ENCODE measurements at regions not wholly inside any gene's neighbourhood (a gene's known extent, or its start where the extent isn't known, plus 50 kb on each side); places are given as distances from the start of the nearest gene placed in this dataset.
"Not testable (repeated sequence)": the region's sequence is repeated elsewhere in the genome, so short reads cannot be mapped to it uniquely, and the experiment has no call there.

GRCh38 chr6:134543128-134543527 lies 225.2 kb upstream of the SGK1 start:
- 72 to 92% (median 77%) methylated on average over 1 of the region's 1 CpG for WGBS, 5 donors
- H3K36me3 ChIP-seq, result no peaks in the 10 kb centered on the region
- no peak for DNase-seq
- no peak overlapping the region for H3K4me3 ChIP-seq
- H3K27ac ChIP-seq, result no peak overlapping the region
- H3K9me3 ChIP-seq, result no peaks in the 10 kb centered on the region
- no peaks in the 10 kb centered on the region for H3K27me3 ChIP-seq (replicated peaks in 1 of 7)
- intact Hi-C loops (cut with DNase I; ENCODE audit: low total_unique reads), result no loop called here
- TF ChIP-seq POLR2A (IDR thresholded peaks at IDR 0.05) (no peak), POLR2AphosphoS5 (IDR thresholded peaks at IDR 0.05) (no peak)
- H3K4me1 ChIP-seq, result peaks cover 0 to 14% (median 5%) of the 10 kb centered on the region in 6 donors

- no peak for DNase-seq
- H3K36me3 ChIP-seq, result no peaks in the 10 kb centered on the region
- 94 to 99% (median 97%) methylated on average over 4 of the region's 4 CpGs for WGBS, 5 donors
- H3K27me3 ChIP-seq (replicated peaks in 1 of 7), result no peaks in the 10 kb centered on the region
- H3K27ac ChIP-seq, result peak overlapping the region in 1 of 8 donors; percentile 42
- TF ChIP-seq POLR2A (IDR thresholded peaks at IDR 0.05), result no peak
- TF ChIP-seq CTCF (IDR thresholded peaks at IDR 0.05 in 8 of 11, conservative IDR thresholded peaks at IDR 0.05 in 3 of 11), result no peak
- no peak for TF ChIP-seq POLR2AphosphoS5 (IDR thresholded peaks at IDR 0.05)
- intact Hi-C loops (cut with DNase I; ENCODE audit: low total_unique reads), result no loop called here
- no peaks in the 10 kb centered on the region for H3K9me3 ChIP-seq
- no peak overlapping the region for H3K4me3 ChIP-seq
- H3K4me1 ChIP-seq, result peaks cover 0 to 14% (median 5%) of the 10 kb centered on the region in 6 donors
Observed at GRCh38 chr6:134541001-134541400, 223.1 kb upstream of the SGK1 start.

GRCh38 chr6:134539865-134540323 lies 222.0 kb upstream of the SGK1 start:
- no peak for DNase-seq
- Histone ChIP-seq H3K4me1 (peaks cover 0 to 14% (median 5%) of the 10 kb centered on the region in 6 donors), H3K4me3 (peak overlapping the region in 6 of 8 donors; percentile 3 to 49 (median 8)), H3K27ac (peak overlapping the region in 7 of 8 donors; percentile 29 to 57 (median 47)), H3K9me3 (no peaks in the 10 kb centered on the region), H3K36me3 (no peaks in the 10 kb centered on the region), H3K27me3 (replicated peaks in 1 of 7) (no peaks in the 10 kb centered on the region)
- intact Hi-C loops (cut with DNase I; ENCODE audit: low total_unique reads), result no loop called here
- WGBS, 5 donors, result 37 to 43% (median 39%) methylated on average over 7 of the region's 7 CpGs
- TF ChIP-seq POLR2AphosphoS5 (IDR thresholded peaks at IDR 0.05) (peak in 2 of 3 donors; percentile 28 to 55), POLR2A (IDR thresholded peaks at IDR 0.05) (no peak), CTCF (IDR thresholded peaks at IDR 0.05 in 8 of 11, conservative IDR thresholded peaks at IDR 0.05 in 3 of 11) (no peak)

- H3K4me3 ChIP-seq; H3K9me3 ChIP-seq; H3K27ac ChIP-seq; H3K36me3 ChIP-seq; H3K27me3 ChIP-seq (replicated peaks in 1 of 7); intact Hi-C loops (cut with DNase I; ENCODE audit: low total_unique reads); DNase-seq: not testable (repeated sequence)
- H3K4me1 ChIP-seq, result peaks cover 0 to 14% (median 5%) of the 10 kb centered on the region in 6 donors
- WGBS, 5 donors, result 95 to 99% (median 97%) methylated on average over 10 of the region's 10 CpGs
Observed at GRCh38 chr6:134537765-134538164, 219.9 kb upstream of the SGK1 start.

- Histone ChIP-seq H3K4me3 (no peak overlapping the region), H3K4me1 (peaks cover 0 to 14% (median 5%) of the 10 kb centered on the region in 6 donors), H3K27me3 (replicated peaks in 1 of 7) (no peaks in the 10 kb centered on the region), H3K36me3 (no peaks in the 10 kb centered on the region), H3K27ac (no peak overlapping the region), H3K9me3 (no peaks in the 10 kb centered on the region)
- no peak for TF ChIP-seq POLR2AphosphoS5 (IDR thresholded peaks at IDR 0.05)
- no peak for TF ChIP-seq CTCF (IDR thresholded peaks at IDR 0.05 in 8 of 11, conservative IDR thresholded peaks at IDR 0.05 in 3 of 11)
- no peak for TF ChIP-seq POLR2A (IDR thresholded peaks at IDR 0.05)
- WGBS, 5 donors, result 87 to 100% (median 95%) methylated on average over 2 of the region's 2 CpGs
- no peak for DNase-seq
- intact Hi-C loops (cut with DNase I; ENCODE audit: low total_unique reads), result no loop called here
Observed at GRCh38 chr6:134537146-134537555, 219.2 kb upstream of the SGK1 start.

All from spleen (tissue), 11 donors.